ENCODE measurements at regions not wholly inside any gene's neighbourhood (a gene's known extent, or its start where the extent isn't known, plus 50 kb on each side); places are given as distances from the start of the nearest gene placed in this dataset.

DNA sequence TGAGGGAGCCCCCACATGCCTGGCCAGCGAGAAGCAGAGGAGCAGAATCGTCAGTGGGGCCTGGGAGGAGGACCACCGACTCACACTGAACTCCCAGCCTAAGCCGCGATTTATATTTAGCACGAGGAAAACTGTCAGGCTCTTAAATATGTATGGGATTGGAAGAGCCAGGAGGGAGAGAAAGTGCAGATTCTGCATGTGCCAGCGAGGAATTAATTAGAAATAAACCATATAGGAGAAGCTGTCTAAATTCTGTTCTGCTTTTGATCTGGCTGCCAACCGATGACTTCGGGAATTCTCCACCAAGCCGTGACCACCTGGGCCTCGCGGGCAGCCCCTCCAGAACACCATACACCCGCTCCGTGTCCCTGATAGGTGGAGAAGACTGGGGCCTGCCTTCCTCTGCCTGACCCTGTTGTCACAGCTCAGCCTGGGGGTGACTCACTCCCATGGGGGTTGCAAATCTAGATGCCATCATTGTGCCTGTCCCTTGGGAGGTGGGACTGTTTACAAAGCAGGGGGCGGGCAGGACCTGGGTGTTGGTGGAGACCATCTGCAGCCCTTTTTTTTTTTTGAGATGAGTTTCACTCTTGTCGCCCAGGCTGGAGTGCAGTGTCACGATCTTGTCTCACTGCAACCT lies 91.1 kb upstream of the PMEPA1 start:
- Histone ChIP-seq H3K27ac (ENCODE audit: low read depth, low read length) (no peak overlapping the region), H3K9me3 (ENCODE audit: control insufficient read depth, insufficient read depth, low read length) (no peaks in the 10 kb centered on the region), H3K4me3 (ENCODE audit: low read depth, low read length) (no peak overlapping the region), H3K27me3 (ENCODE audit: control insufficient read depth, insufficient read depth, low read length) (peaks cover 7% of the 10 kb centered on the region)
- CTCF ChIA-PET = no interaction called here
- POLR2A ChIA-PET = no interaction called here
- no peak for DNase-seq (ENCODE audit: low read depth, low spot score)
- TF ChIP-seq, protein P1, sequence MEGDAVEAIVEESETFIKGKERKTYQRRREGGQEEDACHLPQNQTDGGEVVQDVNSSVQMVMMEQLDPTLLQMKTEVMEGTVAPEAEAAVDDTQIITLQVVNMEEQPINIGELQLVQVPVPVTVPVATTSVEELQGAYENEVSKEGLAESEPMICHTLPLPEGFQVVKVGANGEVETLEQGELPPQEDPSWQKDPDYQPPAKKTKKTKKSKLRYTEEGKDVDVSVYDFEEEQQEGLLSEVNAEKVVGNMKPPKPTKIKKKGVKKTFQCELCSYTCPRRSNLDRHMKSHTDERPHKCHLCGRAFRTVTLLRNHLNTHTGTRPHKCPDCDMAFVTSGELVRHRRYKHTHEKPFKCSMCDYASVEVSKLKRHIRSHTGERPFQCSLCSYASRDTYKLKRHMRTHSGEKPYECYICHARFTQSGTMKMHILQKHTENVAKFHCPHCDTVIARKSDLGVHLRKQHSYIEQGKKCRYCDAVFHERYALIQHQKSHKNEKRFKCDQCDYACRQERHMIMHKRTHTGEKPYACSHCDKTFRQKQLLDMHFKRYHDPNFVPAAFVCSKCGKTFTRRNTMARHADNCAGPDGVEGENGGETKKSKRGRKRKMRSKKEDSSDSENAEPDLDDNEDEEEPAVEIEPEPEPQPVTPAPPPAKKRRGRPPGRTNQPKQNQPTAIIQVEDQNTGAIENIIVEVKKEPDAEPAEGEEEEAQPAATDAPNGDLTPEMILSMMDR (IDR thresholded peaks at IDR 0.05; ENCODE audit: low read depth, low read length) = no peak

DNA sequence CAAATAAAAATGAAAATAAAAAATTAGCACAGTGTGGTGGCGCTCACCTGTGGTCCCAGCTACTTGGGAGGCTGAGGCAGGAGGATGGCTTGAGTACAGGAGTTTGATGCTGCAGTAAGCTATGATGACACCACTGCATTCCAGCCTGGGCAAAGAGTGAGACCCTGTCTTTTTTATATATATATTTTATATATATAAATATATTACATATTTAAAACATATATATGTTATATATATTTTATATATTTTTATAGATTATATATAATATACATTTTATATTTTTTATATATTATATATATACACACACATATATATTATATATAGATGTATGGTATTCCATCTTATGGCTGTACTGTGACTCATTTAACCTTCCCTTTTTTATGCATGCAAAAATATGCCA lies 87.6 kb upstream of the PMEPA1 start:
- Histone ChIP-seq H3K27me3 (ENCODE audit: control insufficient read depth, insufficient read depth, low read length) (no peaks in the 10 kb centered on the region), H3K27ac (ENCODE audit: low read depth, low read length) (no peak overlapping the region), H3K4me3 (ENCODE audit: low read depth, low read length) (no peak overlapping the region), H3K9me3 (ENCODE audit: control insufficient read depth, insufficient read depth, low read length) (no peaks in the 10 kb centered on the region; the same call in 1 of the 2 replicates)
- no peak for DNase-seq (ENCODE audit: low read depth, low spot score)
- TF ChIP-seq, protein P1 (IDR thresholded peaks at IDR 0.05; ENCODE audit: low read depth, low read length) = no peak
- ChIA-PET CTCF (no interaction called here), POLR2A (no interaction called here)

DNA sequence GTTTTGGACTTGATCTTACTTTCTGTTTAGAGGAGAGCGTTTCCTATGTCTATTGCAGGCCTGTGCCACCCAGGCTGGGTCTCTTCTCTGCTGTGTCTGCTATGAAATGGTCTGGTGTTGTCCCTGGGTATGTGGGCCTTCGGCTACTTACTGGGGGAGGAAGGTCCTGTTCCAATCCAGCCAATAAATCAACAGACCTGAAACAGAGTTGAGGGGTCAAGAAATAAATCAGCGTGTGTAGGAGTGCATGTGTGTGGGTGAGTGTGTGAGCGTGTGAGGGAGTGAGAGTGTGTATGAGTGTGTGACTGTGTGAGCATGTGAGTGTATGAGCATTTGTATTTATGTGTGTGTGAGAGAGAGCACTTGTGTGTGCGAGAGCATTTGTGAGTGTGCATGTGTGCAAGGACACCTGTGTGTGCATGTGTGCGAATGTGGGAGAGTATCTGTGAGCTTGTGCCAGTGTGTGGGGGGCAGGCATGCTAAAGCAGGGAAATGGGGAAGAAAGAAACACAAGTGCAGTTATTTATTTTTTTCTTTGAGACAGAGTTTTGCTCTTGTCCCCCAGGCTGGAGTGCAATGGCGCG lies 86.3 kb upstream of the PMEPA1 start:
- no peak for DNase-seq (ENCODE audit: low read depth, low spot score)
- Histone ChIP-seq H3K27me3 (ENCODE audit: control insufficient read depth, insufficient read depth, low read length) (no peaks in the 10 kb centered on the region), H3K27ac (ENCODE audit: low read depth, low read length) (no peak overlapping the region), H3K9me3 (ENCODE audit: control insufficient read depth, insufficient read depth, low read length) (no peaks in the 10 kb centered on the region; the same call in 1 of the 2 replicates), H3K4me3 (ENCODE audit: low read depth, low read length) (no peak overlapping the region)
- TF ChIP-seq, protein P1 (IDR thresholded peaks at IDR 0.05; ENCODE audit: low read depth, low read length) = no peak
- ChIA-PET POLR2A (no interaction called here), CTCF (interaction anchor here (0.6 kb wide), 1 partner anchor 983 kb away, joined by 3 read pairs; no protein-coding TSS in a partner anchor)

DNA sequence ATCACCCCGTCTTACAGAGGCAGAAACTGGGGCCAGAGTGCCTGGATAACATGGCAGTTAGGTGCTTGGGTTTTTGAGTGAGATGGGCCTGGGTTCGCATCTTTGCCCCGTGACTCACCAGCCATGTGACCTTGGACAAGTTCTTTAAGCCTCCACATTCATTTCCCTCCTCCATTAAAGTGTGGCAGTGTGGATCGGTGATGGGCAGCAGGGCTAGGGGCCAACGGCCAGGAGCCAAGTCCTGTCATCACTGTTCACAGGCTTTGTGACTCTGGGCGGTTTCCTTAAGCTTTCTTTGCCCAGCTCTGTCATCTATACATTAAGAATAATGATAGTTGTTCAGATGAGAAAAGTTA lies 85.5 kb upstream of the PMEPA1 start:
- Histone ChIP-seq H3K27me3 (ENCODE audit: control insufficient read depth, insufficient read depth, low read length) (no peaks in the 10 kb centered on the region), H3K4me3 (ENCODE audit: low read depth, low read length) (no peak overlapping the region), H3K9me3 (ENCODE audit: control insufficient read depth, insufficient read depth, low read length) (no peaks in the 10 kb centered on the region; the same call in 1 of the 2 replicates), H3K27ac (ENCODE audit: low read depth, low read length) (no peak overlapping the region)
- ChIA-PET POLR2A (no interaction called here), CTCF (no interaction called here)
- TF ChIP-seq, protein P1 (IDR thresholded peaks at IDR 0.05; ENCODE audit: low read depth, low read length) = no peak
- DNase-seq (ENCODE audit: low read depth, low spot score) = no peak

DNA sequence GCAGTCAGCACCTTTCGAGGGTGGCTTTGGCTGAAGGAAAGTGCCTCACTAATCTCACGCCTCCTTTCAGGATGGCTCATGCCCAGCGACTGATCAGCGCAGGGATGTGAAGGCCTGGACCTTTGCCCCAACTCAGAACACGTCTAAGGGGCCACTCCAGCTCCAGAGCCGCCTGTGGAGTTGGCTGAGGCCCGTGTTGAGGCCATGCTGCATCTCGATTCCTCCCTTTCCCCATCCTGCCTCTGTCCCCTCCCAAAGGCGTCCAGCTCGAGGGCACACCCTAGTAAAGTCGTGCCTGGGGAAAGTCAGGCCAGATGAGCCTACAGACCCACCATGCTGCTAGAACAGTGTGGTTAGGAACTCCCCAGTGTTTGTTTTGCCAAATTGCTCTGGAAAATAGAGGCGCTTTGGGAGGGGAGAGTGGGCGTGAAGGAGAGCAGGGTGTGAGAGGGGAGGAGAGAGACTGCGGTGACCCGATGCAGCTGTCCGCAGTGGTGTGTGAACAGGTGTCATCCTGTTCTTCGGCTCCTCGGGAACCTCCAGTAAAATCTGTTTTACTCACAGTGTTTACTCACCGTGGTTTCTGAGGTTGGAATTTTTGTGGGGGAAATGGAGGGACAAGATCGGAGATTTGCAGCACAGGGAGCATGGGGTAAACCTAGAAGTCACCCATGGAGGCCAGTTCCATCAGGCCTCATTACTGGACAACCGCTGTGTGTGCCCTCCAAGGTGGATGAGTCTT lies 85.0 kb upstream of the PMEPA1 start:
- Histone ChIP-seq H3K4me3 (ENCODE audit: low read depth, low read length) (no peak overlapping the region), H3K27ac (ENCODE audit: low read depth, low read length) (no peak overlapping the region), H3K27me3 (ENCODE audit: control insufficient read depth, insufficient read depth, low read length) (no peaks in the 10 kb centered on the region), H3K9me3 (ENCODE audit: control insufficient read depth, insufficient read depth, low read length) (no peaks in the 10 kb centered on the region; the same call in 1 of the 2 replicates)
- TF ChIP-seq, protein P1 (IDR thresholded peaks at IDR 0.05; ENCODE audit: low read depth, low read length) = no peak
- CTCF ChIA-PET = no interaction called here
- POLR2A ChIA-PET = no interaction called here
- no peak for DNase-seq (ENCODE audit: low read depth, low spot score)

All from AG04450 (cell line).